HK-2 (cell line): ENCODE measurements at regions not wholly inside any gene's neighbourhood (a gene's known extent, or its start where the extent isn't known, plus 50 kb on each side); places are given as distances from the start of the nearest gene placed in this dataset.

Experiments used
- DNase-seq: peaks from one replicate; pipeline ENCODE4 v3.0.0-alpha.2; 2018; ENCODE audit not compliant: unreplicated experiment

DNA sequence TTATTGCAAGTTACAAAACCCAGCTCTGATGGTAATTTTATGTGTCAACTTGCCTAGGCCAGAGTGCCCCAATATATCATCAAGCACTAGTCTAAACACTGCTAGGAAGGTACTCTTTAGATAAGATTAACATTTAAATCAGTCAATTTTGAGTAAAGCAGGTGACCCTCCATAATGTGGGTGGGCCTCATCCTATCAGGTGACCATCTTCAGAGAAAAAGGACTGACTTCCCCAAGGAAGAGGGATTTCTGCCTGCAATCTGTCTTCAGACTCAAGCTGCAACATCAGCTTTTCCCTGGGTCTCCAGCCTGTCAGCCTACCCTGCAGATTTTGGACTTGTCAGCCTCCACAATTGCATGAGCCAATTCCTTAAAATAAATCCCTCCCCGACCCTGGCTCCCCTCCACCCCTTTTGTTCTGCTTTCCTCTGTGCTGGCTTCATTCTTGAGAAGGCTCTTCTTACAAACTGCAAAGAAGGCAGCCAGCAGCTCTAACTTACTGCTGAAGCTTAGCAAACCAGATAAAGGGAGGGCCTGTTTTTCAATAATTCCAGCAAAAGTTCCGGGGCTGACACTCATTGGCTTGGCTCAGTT lies 56.4 kb upstream of the RUNX3 start:
- no peak for DNase-seq

DNA sequence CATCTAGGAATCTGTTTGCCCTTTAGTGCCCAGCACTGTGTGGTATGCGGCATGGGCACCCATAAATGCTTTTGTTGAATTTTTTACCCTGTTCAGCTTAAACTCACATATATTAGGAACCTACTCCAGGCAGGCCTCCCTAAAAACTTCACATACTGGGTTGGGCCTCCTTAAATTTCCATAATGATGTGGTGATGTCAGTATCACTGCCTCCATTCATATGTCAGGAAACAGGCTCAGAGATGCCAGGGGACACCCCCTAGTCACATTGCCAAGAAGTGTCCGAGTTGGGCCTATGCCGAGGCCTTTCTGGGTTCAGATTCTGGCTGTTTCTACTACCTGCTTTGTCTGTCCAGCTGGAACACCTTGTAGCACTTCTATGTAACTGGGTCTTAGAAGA lies 55.7 kb upstream of the RUNX3 start:
- no peak for DNase-seq

DNA sequence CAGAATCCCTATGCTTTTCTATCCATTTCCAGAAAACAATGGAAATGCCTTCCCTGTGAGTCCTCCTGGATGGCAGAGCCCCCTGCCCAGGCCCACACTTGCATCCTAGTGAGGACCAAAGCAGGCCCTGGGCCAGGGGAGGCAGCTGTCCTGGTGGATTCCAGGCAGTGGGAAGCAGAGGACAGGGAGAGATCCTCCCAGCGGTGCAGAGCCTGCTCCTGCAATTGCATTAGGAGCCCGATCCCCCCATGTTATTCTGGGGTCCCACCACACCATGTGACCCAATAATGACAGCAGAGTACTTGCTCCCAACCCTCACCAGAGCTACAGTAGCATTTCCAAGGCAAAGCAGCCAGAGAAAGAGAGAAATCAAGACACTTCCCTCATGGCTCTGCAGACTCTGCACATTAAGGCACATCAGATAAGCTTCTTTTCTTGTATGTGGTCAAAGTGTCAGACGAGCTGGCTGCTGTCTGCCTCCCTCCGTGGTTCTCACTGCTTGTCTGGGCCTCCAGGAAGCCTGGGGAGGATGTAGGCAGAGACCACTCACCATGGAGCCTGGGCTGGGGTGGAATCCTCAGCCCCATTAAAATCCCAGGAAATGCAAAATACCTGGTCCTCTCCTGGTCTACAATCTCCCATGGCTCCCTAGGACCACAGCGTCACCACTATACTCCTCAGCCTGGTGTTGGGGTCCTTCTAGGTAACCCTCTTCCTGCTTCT lies 54.9 kb upstream of the RUNX3 start:
- no peak for DNase-seq

DNA sequence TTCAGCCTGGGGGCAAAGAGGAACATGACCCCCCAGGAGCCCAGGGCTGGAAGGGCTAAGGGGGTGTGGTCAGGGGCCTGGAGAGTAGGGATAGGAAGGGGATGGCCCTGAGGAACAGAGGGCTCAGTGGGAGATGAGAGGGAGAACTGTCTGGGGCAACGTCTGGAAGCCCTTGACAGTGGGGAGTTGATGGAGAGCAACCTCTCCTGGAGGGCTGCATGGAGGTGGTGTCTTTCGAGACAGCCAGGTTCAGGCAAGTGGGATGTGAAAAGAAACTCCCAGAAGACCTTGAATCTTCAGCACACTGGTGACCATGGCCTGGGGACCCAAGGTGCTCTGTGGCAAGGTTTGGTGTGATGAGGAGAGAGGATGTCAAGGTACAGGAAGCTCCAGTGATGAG lies 54.2 kb upstream of the RUNX3 start:
- no peak for DNase-seq

DNA sequence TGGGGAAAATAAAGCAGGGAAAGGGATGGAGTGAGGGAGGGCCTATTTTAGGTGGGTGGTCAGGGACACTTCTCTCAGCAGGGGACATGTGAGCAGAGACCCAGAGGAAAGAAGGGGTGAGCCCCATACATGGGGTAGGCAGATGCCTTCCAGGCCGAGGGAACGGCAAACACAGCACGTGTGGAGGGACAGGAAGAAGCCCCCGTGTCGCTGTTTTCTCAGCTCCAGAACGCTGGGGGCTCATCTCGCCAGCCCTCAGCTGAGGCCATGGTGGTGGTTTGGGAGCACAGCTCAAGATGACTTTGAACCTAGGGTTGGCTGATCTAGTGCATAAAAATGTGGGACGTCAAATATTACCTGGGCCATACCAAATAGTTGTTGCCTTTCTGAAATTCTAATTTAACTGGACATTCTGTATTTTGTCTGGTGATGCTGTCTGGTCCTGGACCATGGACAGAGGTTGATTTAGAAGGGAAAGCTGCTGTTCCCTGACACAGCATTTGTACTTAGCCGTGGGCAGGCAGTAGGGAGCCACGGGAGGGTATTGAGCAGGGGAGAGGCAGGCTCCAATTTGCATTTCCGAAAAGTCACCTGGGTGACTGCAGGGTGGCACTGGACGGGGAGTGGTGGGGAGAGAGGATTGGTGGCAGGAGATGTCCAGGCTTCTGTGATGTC lies 53.1 kb upstream of the RUNX3 start:
- DNase-seq: no peak

DNA sequence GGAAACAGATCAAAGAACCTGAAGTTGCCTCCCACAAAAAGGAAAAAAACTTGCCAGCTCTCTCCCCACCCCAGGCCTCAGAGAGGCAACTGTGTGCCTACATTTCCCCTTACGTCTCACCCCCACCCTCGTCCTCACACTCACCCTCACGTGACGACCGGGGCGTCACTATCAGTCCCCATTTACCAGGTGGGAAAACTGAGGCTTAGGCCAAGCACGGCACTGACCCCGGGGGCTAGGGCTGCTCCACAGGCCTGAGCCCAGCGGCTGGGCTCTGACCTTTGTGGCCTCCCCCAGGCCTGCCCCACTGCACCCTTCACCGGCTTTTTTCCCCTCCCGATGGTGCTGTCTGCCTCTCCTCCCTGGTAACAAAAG lies 51.5 kb upstream of the RUNX3 start:
- DNase-seq: no peak

DNA sequence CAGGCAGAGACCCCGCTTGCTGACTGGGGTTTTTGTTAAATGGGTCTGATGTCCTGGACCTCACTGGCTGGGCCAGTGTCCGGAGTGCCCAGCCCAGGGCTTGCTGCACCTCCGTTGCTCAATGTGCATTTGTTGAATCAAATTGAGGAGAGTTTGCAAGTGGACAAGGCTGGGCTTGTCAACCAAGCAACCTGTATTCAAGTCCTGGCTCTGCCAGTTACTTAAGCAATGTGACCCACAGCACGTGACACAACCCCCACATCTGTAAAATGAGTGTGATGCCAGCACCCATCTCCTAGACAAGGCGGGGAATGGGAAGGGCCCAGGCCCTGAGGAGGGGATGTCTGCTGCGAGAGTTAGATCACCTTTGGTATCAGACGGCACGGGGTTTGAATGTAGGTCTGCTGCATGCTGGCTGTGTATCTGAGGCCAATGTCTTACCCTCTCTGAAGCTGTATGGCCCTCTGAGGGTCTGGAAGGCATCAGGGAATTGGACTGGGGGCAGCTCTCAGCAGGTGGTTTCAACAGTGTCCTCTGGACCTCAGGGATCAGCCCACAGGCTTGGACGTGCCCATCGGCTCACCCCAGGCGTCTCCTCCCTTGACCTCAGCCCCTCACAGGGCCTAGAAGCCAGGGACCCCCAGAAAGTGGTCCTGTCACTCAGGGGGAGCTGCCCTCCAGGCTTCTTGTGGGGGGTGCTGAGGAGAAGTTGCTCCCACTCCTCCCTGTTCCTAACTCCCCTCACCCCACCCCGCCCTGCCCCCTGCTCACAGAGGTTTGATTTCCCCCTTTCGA lies 51.0 kb upstream of the RUNX3 start:
- no peak for DNase-seq
